LNCaP clone FGC (cell line): ENCODE measurements at regions not wholly inside any gene's neighbourhood (a gene's known extent, or its start where the extent isn't known, plus 50 kb on each side); places are given as distances from the start of the nearest gene placed in this dataset.

Experiments
- DNase-seq: peaks from one replicate; pipeline ENCODE4 v3.0.0-alpha.2; 2011; ENCODE audit warnings: low read depth
- H3K4me3 ChIP-seq: 2 replicates; pipeline ENCODE4 v1.5.1; 2011; ENCODE audit warnings: mild to moderate bottlenecking, low read depth, low read length, control low read depth
- TF ChIP-seq, protein P1 (sequence below): IDR thresholded peaks from 2 replicates; pipeline ENCODE4 v1.5.1; 2012; ENCODE audit warnings: mild to moderate bottlenecking; ENCODE audit not compliant: control insufficient read depth, insufficient read depth; ENCODE audit errors: extremely low read depth

- no peak overlapping the region for H3K4me3 ChIP-seq
- TF ChIP-seq, protein P1, sequence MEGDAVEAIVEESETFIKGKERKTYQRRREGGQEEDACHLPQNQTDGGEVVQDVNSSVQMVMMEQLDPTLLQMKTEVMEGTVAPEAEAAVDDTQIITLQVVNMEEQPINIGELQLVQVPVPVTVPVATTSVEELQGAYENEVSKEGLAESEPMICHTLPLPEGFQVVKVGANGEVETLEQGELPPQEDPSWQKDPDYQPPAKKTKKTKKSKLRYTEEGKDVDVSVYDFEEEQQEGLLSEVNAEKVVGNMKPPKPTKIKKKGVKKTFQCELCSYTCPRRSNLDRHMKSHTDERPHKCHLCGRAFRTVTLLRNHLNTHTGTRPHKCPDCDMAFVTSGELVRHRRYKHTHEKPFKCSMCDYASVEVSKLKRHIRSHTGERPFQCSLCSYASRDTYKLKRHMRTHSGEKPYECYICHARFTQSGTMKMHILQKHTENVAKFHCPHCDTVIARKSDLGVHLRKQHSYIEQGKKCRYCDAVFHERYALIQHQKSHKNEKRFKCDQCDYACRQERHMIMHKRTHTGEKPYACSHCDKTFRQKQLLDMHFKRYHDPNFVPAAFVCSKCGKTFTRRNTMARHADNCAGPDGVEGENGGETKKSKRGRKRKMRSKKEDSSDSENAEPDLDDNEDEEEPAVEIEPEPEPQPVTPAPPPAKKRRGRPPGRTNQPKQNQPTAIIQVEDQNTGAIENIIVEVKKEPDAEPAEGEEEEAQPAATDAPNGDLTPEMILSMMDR = no peak
Measured at GRCh38 chr2:2823061-2823753, 492.1 kb upstream of the MYT1L start.

DNA sequence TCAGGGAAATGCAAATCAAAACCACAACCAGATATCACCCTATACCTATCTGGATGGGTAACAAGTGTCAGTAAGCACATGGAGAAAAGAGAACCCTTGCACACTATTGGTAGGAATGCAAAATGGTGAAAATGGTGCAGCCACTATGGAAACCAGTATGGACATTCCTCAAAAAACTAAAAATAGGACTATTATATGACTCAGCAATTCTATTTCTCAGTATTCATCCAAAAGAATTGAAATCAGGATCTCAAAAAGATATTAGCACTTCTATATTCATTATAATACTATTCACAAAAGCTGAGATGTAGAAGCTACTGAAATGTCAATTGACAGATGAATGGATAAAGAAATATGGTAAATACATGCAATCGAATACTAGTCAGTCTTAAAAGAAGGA lies 491.1 kb upstream of the MYT1L start:
- H3K4me3 ChIP-seq = no peak overlapping the region
- TF ChIP-seq, protein P1 = no peak
- DNase-seq = no peak

More at GRCh38 chr2:2823061-2823753, 492.1 kb upstream of the MYT1L start:
- DNase-seq = no peak

DNA sequence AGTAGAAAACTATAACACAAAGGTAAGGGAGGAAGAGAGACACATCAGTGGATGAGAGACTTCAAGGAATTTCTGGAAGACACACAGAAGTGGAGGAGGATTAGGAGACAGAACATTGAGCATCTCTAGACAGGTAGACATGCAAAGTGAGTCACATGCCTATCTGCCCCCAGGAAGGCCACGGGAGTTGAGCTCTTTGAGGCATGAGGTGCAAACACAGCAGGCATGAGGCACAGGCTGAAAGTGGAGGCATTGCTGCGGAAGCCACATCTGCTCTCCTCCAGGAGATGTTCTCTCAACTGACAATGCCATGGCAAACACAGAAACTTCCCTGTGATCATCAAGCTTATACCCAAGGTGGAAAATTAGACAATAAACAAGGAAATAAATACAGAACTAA lies 481.6 kb upstream of the MYT1L start:
- no peak for DNase-seq
- H3K4me3 ChIP-seq = no peak overlapping the region
- TF ChIP-seq, protein P1 = no peak

- TF ChIP-seq, protein P1 = no peak
- DNase-seq = no peak
- no peak overlapping the region for H3K4me3 ChIP-seq
Measured at GRCh38 chr2:2812117-2812516, 481.0 kb upstream of the MYT1L start.

GRCh38 chr2:2810504-2810903 lies 479.4 kb upstream of the MYT1L start:
- H3K4me3 ChIP-seq = no peak overlapping the region
- TF ChIP-seq, protein P1 = no peak
- DNase-seq = no peak

DNA sequence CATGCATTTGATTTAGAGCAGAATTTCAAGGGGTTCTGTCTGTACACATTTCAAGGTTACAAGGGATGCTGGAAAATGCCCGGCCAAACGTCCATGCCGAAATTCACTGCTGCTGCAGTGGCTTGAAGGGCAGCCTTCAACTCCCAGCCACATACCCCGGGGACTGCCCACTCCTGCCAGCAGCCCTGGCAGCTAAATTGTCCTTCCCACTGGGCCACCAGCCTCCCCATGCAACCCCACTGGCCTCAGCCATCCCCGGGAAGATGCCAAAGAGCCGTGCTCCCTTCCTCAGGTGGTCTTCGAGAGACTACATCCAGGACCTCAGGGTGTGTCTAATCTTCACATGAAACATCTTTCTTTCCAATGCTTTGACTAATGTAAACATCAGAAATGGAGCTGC lies 478.7 kb upstream of the MYT1L start:
- TF ChIP-seq, protein P1 = no peak
- DNase-seq = no peak
- H3K4me3 ChIP-seq = no peak overlapping the region

GRCh38 chr2:2808551-2809058 lies 477.5 kb upstream of the MYT1L start:
- H3K4me3 ChIP-seq = no peak overlapping the region
- no peak for DNase-seq
- TF ChIP-seq, protein P1 = no peak
